ENCODE measurements at regions not wholly inside any gene's neighbourhood (a gene's known extent, or its start where the extent isn't known, plus 50 kb on each side); places are given as distances from the start of the nearest gene placed in this dataset.
"Not testable (repeated sequence)": the region's sequence is repeated elsewhere in the genome, so short reads cannot be mapped to it uniquely, and the experiment has no call there.

GRCh38 chr5:114949756-114950155, 220.0 kb downstream of the TRIM36 start:
- DNase-seq, result no peak

- DNase-seq, result no peak
Observed at GRCh38 chr5:114948986-114949621, 220.6 kb downstream of the TRIM36 start.

GRCh38 chr5:114948363-114948762, 221.3 kb downstream of the TRIM36 start:
- DNase-seq, result no peak

- no peak for DNase-seq
Observed at GRCh38 chr5:114940709-114941108, 229.0 kb downstream of the TRIM36 start.

GRCh38 chr5:114935490-114935889, 234.2 kb downstream of the TRIM36 start:
- no peak for DNase-seq

GRCh38 chr5:114928644-114929462, 240.9 kb downstream of the TRIM36 start:
- DNase-seq, result no peak

GRCh38 chr5:114924769-114925168, 244.9 kb downstream of the TRIM36 start:
- no peak for DNase-seq

GRCh38 chr5:114912189-114912920, 257.4 kb downstream of the TRIM36 start:
- no peak for DNase-seq

- DNase-seq, result no peak
Observed at GRCh38 chr5:114910727-114911126, 259.0 kb downstream of the TRIM36 start.

GRCh38 chr5:114909424-114909823, 260.3 kb downstream of the TRIM36 start:
- no peak for DNase-seq

GRCh38 chr5:114903767-114904166, 265.9 kb downstream of the TRIM36 start:
- no peak for DNase-seq

GRCh38 chr5:114898602-114899001, 271.1 kb downstream of the TRIM36 start:
- DNase-seq, result no peak

GRCh38 chr5:114883675-114884074, 286.0 kb downstream of the TRIM36 start:
- DNase-seq, result no peak

GRCh38 chr5:114859438-114859735, 310.3 kb downstream of the TRIM36 start:
- DNase-seq, result no peak

GRCh38 chr5:114858665-114859437, 310.9 kb downstream of the TRIM36 start:
- no peak for DNase-seq

- DNase-seq, result peak; percentile 1
Observed at GRCh38 chr5:114857941-114858551, 311.7 kb downstream of the TRIM36 start.

GRCh38 chr5:114844711-114845110, 325.0 kb downstream of the TRIM36 start:
- DNase-seq, result not testable (repeated sequence)

GRCh38 chr5:114839360-114839759, 330.3 kb downstream of the TRIM36 start:
- no peak for DNase-seq

GRCh38 chr5:114838937-114839336, 330.8 kb downstream of the TRIM36 start:
- no peak for DNase-seq

GRCh38 chr5:114830114-114830513, 339.6 kb downstream of the TRIM36 start:
- no peak for DNase-seq

- DNase-seq, result no peak
Observed at GRCh38 chr5:114822863-114823262, 346.8 kb downstream of the TRIM36 start.

- no peak for DNase-seq
Observed at GRCh38 chr5:114822436-114822835, 347.3 kb downstream of the TRIM36 start.

- DNase-seq, result no peak
Observed at GRCh38 chr5:114790403-114790792, 379.3 kb downstream of the TRIM36 start.

All from NCI-H2171 treated with DMSO at 0.1 percent for 48 hours (cell line).